HG03565 (cell line): ENCODE measurements at regions not wholly inside any gene's neighbourhood (a gene's known extent, or its start where the extent isn't known, plus 50 kb on each side); places are given as distances from the start of the nearest gene placed in this dataset.
"Not testable (repeated sequence)": the region's sequence is repeated elsewhere in the genome, so short reads cannot be mapped to it uniquely, and the experiment has no call there.

Experiments
- ATAC-seq: cut with Tn5 transposase; IDR thresholded peaks from one replicate; pipeline ENCODE4 v1.9.1; 2021; ENCODE audit warnings: mild to moderate bottlenecking, moderate library complexity; ENCODE audit not compliant: unreplicated experiment

DNA sequence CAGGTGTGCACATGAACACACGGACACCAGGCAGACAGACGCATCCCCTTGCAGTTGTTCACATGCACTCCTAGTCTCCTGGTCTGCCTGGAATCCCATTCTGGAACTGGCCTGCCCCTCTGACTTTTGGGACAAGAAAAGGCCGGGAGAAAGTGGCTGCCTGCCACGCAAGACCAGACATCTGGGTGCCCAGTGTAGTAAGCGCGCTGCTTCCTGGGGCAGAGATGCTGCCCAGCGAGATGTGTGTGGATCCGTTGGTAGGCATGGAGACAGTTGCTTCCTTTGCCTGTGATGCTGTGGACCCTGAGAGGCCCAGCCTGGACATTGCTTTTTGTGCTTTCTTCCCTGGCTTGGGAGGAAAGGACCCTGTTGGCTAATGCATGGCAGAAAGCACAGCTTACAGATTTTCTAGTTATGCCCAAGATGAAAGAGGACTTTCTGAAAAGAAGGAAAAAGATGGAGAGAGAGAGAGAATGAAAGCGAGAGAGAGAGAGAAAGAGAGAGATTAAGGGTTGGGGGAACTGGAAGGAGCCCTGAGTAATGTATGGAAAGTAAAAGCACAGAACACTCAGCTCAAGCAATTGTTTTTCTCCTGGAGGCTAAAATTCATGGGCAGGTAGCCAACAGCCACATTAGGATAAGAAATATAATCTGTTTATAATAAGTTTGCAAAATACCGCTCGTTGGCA, 235.3 kb downstream of the BCL2L11 start:
- ATAC-seq, result not testable (repeated sequence)

DNA sequence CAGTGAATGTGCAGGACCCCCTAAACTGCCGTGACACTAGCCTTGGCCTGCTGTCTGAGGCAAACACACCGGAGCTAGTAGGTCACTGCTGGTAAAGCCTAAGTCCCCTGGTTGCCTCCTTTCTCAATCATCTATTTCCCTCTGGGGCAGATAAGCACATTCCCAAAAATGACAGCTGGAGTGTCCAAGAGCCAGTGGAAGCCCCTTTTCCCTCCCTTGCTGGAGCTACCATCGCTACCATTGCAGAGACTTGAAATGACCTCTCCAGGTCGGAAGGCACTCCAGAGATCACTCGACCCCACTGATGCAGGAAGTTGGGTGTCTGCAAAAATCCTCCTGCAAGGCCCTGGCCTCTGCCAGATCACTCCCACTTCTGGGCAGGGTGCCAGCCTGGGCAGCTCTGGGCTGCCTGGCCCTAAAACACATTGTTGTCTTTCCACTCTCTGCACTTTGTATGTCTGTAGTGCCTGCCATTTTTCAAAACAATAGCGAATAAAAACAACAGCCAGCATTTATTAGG, 235.9 kb downstream of the BCL2L11 start:
- not testable (repeated sequence) for ATAC-seq

DNA sequence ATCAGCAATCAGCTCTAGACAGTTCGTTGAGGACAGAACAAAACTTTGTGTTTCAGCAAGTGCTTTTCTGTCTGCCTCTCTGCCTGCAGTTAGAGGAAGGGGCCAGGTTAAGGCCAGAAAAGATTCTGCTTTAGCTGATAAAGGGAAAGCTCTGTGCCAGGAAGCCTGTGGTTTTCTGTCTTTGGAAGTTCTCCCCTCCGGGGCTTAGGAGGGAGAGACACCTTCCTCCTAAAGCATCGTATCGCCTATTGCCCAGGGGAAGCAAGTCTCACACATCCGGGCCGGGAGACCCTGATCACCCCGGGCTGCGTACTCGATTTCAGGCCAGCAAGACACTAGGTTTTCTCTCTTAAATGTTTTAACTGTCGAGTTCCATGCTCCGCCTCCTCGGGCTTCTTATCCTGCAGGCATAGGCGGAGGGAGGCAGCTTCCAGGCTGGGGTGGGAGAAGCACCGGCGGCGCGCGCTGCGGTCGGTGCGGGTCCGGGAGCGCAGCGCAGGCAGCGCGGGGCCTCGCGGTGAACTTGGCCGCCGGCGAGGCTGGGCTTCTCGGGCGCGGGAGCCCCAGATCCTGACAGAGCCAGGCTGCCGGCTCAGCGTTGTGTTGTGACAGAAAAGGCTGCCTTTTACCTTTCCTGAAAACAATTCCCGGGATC, 245.4 kb downstream of the BCL2L11 start:
- not testable (repeated sequence) for ATAC-seq

GRCh38 chr2:111366641-111367029, 245.9 kb downstream of the BCL2L11 start:
- ATAC-seq, result not testable (repeated sequence)

DNA sequence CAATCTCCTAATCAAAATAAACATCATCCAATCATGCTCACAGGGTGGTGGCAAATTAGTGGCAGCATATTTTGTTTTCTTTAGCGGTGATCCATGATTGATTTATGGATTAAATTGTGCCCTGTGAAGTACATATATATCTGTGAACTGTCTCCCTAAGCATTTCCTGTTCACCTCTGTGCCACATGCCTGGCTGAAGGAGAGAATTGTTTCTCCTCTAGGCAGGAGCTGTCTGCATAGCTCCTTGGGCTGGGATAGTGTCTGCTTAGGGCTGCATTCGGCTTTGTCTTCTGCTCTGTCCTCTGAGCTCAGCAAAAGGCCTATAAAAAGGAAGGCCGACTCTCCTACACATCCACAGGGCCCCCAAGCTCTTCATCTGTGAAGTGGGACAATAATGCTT, 246.4 kb downstream of the BCL2L11 start:
- not testable (repeated sequence) for ATAC-seq

GRCh38 chr2:111367871-111368270, 247.2 kb downstream of the BCL2L11 start:
- not testable (repeated sequence) for ATAC-seq

- ATAC-seq, result not testable (repeated sequence)
These were observed 247.6 kb downstream of the BCL2L11 start for GRCh38 chr2:111368288-111368687.

DNA sequence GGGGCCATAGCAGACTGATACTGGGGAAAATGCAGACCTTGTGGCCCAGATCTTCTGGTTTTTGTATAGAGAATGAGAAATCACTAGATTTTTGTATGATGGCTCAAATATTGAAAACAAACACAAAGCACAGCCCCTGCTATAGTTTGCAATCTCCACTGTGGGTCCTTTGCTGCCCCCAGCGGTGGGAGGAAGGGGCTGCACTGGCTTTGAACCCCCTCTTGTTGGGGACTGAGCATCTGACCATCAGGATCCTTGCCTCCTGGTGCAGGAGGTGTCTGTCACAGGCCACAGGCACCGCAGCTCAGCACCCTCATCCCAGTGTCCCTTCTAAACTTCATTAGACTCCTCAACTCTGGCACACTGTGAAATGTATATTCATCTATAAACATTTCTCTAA, 252.3 kb downstream of the BCL2L11 start:
- not testable (repeated sequence) for ATAC-seq

DNA sequence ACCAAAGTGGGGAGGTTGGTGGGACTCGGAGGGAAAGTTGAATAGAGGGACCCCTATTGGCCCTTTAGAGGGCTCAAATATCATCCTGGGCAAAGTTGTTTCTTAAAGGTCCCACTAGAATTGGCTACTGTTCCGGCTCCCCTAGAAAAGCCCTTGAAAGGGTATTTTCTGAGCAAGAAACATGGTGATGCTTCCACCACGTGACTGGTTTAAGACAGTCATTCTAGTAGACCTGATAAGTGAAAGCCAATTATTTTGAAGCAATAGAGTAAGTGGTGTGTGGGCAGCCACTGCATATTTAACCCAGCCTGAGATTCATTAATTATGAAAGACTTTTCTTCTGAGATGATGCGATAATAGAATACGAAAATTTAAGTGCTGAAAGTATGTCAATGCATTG, 253.3 kb downstream of the BCL2L11 start:
- not testable (repeated sequence) for ATAC-seq

DNA sequence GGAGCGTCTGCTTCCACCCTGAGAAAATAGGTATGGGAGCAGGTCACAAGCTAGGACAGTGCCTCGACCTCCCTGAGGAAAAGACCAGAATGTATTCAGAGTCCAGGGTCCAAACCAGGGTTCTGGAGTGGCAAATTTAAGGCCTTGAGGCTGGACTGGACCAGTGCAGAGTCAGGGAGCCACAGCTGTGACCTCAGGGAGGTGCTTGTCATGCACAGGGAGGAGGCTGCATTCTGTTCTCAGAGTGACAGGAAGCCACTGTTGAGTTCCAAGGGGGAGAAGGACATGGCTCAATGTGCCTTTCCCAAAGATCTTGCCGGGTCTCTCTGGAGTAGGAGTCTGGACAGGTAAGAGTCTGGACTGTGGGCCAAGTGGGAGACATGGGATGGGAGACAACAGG, 254.0 kb downstream of the BCL2L11 start:
- not testable (repeated sequence) for ATAC-seq

DNA sequence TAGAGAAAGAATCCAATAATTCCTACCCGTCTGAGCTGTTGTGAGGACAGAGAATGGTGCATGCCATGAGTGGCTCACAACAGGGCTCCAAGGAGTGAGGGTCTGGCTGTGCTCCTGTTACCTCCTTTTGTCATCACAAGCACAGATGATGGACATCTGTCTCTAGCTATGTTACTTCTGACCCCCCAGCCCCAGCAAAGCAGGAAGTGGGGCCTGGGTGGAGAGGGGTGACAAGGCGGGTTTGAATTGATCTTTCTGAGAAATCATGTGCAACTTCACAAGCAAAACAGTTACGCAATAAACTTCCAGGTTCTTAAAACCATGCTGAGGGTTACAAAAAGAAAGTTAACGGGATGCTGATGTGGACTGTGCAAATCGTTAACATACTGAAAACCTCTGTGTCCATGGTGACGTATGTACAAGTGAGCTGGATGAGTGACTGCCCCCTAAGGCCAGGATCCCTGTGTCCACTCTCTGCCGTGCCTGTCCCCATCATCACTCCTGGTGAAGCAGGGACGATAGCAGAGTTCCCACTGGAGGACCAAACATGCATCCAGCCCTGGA, 254.7 kb downstream of the BCL2L11 start:
- ATAC-seq, result not testable (repeated sequence)

- not testable (repeated sequence) for ATAC-seq
These were observed 255.7 kb downstream of the BCL2L11 start for GRCh38 chr2:111376272-111376970.

GRCh38 chr2:111376971-111377352, 256.2 kb downstream of the BCL2L11 start:
- ATAC-seq, result not testable (repeated sequence)

DNA sequence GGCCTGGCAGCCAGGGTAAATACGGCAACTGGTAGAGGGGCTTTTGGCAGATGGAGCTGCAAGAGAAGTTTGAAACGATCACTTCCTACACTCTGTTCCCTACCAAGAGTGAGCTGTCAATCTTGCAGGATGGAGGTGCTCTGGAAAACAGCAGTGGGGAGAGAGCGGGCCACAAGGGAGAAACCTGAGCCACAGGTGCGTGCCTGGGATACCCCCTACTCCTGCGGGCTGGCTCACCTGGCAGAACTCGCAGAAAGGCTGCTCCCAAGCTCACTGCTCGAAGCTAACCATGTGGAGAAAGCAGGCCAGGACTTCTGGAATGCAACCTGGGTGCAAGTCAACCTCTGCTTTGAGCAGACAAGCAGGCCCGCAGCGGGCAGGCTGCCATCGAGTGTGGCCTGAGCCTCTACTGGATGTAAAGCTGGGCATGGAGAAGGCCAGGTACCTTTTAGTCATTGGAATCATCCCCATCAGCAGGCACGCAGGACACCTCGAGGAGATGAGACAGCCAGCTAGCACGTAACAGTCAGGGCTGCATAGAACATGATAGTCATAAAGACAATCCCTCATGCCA, 256.8 kb downstream of the BCL2L11 start:
- ATAC-seq, result not testable (repeated sequence)

DNA sequence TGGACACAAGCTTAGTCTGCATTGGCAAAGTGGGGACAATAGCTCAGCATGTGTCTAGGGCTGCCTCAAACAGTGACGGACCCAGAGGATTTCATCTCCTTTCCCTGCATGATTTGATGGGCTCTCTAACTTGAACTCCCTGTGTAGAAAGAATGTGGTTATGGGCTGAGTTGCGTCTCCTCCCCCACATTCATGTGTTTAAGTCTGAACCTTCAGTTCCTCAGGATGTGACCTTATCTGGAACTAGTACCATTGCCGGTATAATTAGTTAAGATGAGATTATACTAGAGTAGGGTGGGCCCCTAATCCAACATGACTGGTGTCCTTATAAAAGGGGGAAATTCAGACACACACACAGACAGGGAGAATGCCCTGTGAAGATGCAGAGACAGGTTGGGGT, 257.6 kb downstream of the BCL2L11 start:
- not testable (repeated sequence) for ATAC-seq

DNA sequence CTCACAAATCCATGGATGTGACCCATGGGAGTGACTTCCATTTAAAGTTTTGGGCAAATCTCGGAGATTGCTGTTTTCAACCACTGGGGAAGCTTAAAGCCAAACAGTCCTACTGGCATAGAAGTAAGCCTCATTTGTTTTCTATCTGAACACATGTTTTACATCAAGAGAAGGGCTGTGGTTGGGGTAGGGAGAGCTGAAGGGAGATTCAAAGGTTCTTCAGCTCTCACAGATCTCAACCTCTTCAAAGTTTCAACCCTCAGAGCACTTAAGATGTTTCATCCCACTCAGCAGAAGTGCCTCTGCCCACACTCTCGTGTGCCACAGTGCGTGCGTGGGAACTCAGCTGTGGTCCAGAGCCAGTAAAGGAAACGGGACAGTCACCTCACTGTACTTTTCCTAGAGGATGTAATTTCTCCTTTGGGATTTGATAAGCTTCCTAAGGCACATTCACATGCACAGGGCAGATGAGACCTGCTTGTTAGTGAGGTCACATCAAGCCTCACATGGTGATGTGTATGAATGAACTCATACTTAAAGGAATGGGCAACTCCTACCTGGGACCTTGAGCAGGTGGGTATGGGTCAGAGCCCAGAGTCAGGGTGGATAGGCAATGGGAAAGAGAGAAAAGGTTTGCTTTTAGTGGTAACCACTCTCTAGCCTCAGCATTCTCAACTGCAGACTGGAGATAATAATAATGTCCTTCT, 260.2 kb downstream of the BCL2L11 start:
- not testable (repeated sequence) for ATAC-seq

DNA sequence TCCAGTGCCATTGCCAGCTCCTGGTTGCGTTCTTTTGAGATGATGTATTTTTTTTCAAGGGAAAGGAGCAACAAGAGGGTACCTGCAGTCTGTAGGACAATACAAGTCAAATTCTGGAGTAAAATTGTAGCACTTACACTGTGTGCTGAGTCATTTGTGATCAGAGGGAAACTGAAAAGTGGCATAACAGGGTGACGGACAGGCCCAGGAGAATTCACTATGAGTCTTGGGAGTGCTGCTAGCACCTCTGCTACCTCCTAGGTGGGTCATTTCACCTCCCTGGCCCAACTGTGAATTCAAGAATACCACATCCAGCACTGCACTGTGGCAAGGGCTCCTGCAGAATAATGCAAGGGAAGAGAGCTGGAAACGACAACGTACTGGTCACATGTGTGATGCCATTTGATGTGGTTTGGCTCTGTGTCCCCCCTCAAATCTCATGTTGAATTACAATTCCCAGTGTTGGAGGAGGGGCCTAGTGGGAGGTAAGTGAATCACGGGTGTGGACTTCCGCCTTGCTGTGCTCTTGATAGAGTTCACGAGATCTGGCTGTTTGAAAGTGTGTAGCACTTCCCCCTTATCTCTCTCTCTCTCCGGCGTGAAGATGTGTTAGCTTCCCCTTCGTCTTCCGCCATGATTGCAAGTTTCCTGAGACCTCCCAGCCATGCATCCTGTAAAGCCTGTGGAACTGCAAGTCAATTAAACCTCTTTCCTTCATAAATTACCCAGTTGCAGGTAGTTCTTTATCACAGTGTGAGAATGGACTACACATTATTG, 261.0 kb downstream of the BCL2L11 start:
- not testable (repeated sequence) for ATAC-seq

DNA sequence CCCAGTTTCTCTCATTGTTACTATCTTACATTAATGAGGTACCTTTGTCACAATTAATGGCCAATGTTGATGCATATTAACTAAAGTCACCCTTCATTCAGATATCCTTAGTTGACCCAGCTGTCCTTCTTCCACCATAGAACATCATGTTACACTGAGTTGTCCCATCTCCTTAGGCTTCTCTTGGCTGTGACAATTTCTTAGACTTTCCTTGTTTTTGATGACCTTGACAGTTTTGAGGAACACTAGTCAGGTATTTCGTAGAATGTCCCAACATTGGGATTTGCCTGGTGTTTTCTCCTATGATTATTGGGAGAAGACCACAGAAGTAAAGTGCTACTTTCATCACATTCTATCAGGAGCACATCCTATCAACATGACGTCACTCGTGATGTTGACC, 261.8 kb downstream of the BCL2L11 start:
- ATAC-seq, result not testable (repeated sequence)

GRCh38 chr2:111383311-111383710, 262.6 kb downstream of the BCL2L11 start:
- not testable (repeated sequence) for ATAC-seq
